ENCODE measurements at regions not wholly inside any gene's neighbourhood (a gene's known extent, or its start where the extent isn't known, plus 50 kb on each side); places are given as distances from the start of the nearest gene placed in this dataset.
"Not testable (repeated sequence)": the region's sequence is repeated elsewhere in the genome, so short reads cannot be mapped to it uniquely, and the experiment has no call there.

- no peak for DNase-seq
Measured at GRCh38 chr16:48972236-48972635, 309.4 kb downstream of the CBLN1 start.

- no peak for DNase-seq
Measured at GRCh38 chr16:48971571-48972077, 310.0 kb downstream of the CBLN1 start.

GRCh38 chr16:48970216-48970615, 311.4 kb downstream of the CBLN1 start:
- DNase-seq: no peak

GRCh38 chr16:48969611-48970010, 312.0 kb downstream of the CBLN1 start:
- no peak for DNase-seq

- no peak for DNase-seq
Measured at GRCh38 chr16:48965386-48965785, 316.3 kb downstream of the CBLN1 start.

GRCh38 chr16:48963901-48964615, 317.6 kb downstream of the CBLN1 start:
- DNase-seq: no peak

GRCh38 chr16:48963306-48963705, 318.3 kb downstream of the CBLN1 start:
- no peak for DNase-seq

- DNase-seq: no peak
Measured at GRCh38 chr16:48961546-48961945, 320.1 kb downstream of the CBLN1 start.

- DNase-seq: no peak
Measured at GRCh38 chr16:48960830-48961229, 320.8 kb downstream of the CBLN1 start.

GRCh38 chr16:48959747-48960146, 321.9 kb downstream of the CBLN1 start:
- DNase-seq: no peak

- DNase-seq: no peak
Measured at GRCh38 chr16:48959204-48959603, 322.4 kb downstream of the CBLN1 start.

- no peak for DNase-seq
Measured at GRCh38 chr16:48958681-48959080, 323.0 kb downstream of the CBLN1 start.

GRCh38 chr16:48956620-48957019, 325.0 kb downstream of the CBLN1 start:
- DNase-seq: no peak

GRCh38 chr16:48955837-48956236, 325.8 kb downstream of the CBLN1 start:
- no peak for DNase-seq

- DNase-seq: not testable (repeated sequence)
Measured at GRCh38 chr16:48951621-48952125, 330.0 kb downstream of the CBLN1 start.

GRCh38 chr16:48950184-48950583, 331.5 kb downstream of the CBLN1 start:
- DNase-seq: no peak

GRCh38 chr16:48949636-48950035, 332.0 kb downstream of the CBLN1 start:
- no peak for DNase-seq

GRCh38 chr16:48948911-48949310, 332.7 kb downstream of the CBLN1 start:
- DNase-seq: no peak

- no peak for DNase-seq
Measured at GRCh38 chr16:48947371-48947713, 334.3 kb downstream of the CBLN1 start.

GRCh38 chr16:48946686-48947370, 334.8 kb downstream of the CBLN1 start:
- DNase-seq: no peak

GRCh38 chr16:48942996-48943395, 333.0 kb upstream of the N4BP1 start:
- no peak for DNase-seq

- no peak for DNase-seq
Measured at GRCh38 chr16:48936811-48937210, 326.8 kb upstream of the N4BP1 start.

- DNase-seq: no peak
Measured at GRCh38 chr16:48932216-48932855, 322.4 kb upstream of the N4BP1 start.

Data from NCI-H187 treated with DMSO at 0.1 percent for 48 hours (cell line).